Middle frontal gyrus (tissue), 1 donor: ENCODE measurements at regions not wholly inside any gene's neighbourhood (a gene's known extent, or its start where the extent isn't known, plus 50 kb on each side); places are given as distances from the start of the nearest gene placed in this dataset.
"Not testable (repeated sequence)": the region's sequence is repeated elsewhere in the genome, so short reads cannot be mapped to it uniquely, and the experiment has no call there.

Experiments used
- DNase-seq: peaks from one replicate; pipeline ENCODE4 v3.0.0-alpha.2; 2015; ENCODE audit warnings: low spot score; ENCODE audit errors: extremely low spot score

- DNase-seq: no peak
Measured at GRCh38 chr16:17037499-17037898, 433.3 kb downstream of the XYLT1 start.

- DNase-seq: no peak
Measured at GRCh38 chr16:17038415-17038814, 432.3 kb downstream of the XYLT1 start.

- not testable (repeated sequence) for DNase-seq
Measured at GRCh38 chr16:17049109-17049508, 421.7 kb downstream of the XYLT1 start.

DNA sequence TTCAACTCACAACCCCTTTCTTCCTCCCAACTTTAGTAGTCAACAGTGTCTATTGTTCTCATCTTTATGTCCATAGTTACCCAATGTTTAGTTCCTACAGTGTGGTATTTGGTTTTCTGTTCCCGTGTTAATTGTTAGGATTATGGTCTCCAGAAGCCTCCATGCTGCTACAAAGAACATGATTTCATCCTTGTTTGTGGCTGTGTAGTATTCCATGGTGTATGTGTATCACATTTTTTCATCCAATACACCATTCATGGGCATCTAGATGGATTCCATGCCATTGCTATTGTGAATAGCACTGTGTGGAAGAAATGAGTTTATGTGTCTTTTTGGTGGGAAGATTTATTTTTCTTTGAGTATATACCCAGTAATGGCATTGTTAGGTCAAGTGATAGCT is 420.3 kb downstream of the XYLT1 start:
- no peak for DNase-seq
